ENCODE measurements at regions not wholly inside any gene's neighbourhood (a gene's known extent, or its start where the extent isn't known, plus 50 kb on each side); places are given as distances from the start of the nearest gene placed in this dataset.

DNA sequence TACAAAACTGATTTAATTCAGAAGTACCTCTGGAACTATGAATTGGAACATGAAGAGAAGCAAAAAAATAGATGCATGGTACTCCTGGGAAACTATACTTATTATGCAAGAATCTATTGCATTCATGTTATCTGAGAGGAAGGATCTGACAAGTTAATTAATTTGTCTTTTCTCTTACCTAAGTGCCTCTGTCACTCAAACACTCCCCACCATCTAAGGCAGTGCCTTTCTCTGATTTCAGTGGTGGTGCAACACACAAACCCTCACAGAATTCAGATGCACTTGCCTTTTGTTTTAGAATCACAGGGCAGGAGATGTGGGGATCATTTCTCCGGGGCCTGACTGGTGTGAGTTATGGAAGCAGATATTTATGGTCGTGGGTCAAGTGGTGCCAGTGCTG is 52.5 kb upstream of the C9orf72 start:
- no peak for DNase-seq

DNA sequence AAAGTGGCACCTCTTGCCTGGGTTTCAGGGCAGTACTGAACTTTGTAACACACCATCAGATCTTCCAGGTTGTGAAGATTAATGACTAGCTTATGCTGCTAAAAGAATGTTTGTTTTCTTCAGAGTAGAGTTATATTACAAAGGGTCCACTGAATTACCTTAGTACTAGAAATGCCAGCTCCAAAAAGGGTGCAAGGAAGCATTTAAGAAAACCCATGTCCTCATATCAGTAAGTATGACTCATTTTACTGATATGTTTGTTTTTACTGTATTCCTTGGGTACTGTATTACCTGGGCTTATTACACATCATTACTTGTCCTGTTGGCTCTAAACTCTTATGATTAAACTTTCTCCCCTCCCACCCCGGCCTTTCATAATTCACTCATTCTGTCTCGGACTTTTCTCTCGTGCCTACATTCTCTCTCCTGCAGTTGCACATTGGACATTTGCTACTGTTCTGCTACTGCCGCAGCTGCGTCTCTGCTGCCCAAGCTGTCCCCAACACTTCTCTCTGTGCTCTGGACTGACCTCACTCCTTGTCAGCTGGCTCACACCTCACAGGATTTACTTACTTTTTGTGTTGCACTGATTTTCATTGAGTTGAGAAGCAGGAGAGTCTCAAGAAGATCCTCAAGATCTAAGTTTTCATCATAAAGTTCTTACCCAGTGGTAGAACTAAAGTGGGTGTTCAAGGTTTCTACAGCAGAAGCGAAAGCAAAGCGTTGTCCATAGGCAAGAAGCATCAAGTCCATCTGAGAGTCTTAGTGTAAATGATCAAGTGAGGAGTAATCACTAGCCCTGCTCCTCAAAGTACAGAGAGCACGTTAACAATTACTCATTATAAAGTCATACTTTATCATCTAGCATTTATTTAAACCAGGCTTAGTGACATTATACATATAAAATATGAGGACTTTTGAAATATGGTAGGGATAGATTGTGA is 53.2 kb upstream of the C9orf72 start:
- DNase-seq, result no peak

DNA sequence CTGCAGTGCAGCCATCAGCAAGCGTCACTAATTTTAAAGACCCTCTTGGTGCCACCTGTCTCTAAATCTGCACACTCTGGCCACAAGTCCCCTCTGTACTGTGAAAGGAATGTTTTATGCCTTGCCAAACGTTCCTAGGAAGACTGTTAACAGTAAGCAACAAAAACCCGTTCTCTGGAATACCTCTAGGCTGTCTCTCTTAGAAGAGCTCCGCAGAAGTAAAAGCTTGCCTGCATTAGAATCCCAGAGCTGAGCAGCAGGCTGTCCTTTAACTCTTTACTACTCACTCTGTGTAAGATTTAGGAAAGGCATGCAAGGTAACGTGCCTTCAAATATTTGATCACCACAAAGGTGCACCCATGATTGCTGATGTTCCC is 53.9 kb upstream of the C9orf72 start:
- DNase-seq, result no peak

DNA sequence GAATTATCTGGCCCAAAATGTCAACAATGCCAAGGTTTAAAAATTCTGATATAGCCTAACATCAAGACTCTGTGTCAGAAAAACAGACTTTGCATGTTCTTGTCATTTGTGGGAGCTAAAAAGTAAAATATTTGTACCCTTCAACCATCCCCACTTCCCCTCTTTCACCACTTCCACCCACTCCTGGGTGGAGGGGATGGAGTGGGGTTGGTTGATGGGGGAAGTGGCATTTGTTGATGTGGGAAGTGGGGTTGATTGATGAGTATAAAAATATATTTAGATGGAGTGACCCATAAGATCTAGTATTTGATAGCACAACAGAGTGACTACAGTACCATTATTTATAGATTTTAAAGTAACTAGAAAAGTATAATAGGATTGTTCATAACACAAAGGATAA is 55.0 kb upstream of the C9orf72 start:
- DNase-seq, result no peak

DNA sequence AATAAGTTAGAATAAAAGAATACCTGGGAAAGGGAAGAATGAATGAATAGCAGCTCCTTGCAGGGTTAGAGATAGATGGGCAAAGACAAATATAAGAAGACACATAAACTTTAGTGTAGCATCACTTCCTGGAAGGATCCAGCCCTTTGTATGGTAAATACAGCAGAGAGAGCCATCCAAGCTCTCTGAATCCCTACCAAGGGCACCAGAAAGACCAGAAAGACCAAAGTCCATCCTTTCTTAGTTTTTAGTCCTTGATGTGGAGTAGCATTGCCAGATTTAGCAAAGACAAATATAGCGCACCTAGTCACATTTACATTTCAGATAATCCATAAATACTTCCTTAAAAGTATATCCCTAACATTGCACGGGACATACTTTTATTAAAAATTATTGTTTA is 56.1 kb upstream of the C9orf72 start:
- no peak for DNase-seq

DNA sequence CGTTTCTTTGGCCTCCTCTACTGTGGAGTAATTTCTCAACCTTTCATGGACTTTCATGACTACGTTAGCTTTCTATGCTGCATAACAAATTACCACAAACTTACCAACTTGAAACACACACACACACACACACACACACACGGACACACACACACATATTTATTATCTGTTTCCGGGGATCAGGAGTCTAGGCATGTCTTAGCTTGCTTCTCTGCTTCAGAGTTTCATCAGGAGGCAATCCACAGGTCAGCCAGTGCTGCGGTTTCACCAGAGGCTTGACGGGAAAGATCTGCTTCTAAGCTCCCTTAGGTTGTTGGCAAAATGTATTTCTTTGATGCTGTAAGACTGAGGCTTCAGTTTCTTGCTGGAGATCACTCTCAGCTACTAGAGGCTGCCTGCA is 59.0 kb upstream of the C9orf72 start:
- no peak for DNase-seq

DNA sequence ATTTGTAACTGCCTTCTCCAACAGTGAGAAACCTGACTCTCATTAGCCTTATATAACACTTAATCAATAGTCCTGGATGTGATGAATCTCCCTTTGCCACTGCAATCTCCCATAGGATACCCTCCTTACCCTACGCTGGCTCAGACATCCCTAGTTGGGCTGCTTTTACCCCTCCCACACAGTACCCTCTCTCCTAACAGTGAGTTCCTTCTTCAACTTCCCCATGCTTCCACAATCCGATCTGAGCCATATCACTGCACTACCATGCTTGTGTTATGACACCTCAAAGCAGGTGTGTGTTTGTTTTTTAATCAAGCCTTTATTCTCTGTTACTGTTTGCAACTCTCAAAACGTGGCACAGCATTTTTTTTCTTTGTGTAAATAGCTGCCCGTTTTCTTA is 60.5 kb upstream of the C9orf72 start:
- DNase-seq, result no peak

DNA sequence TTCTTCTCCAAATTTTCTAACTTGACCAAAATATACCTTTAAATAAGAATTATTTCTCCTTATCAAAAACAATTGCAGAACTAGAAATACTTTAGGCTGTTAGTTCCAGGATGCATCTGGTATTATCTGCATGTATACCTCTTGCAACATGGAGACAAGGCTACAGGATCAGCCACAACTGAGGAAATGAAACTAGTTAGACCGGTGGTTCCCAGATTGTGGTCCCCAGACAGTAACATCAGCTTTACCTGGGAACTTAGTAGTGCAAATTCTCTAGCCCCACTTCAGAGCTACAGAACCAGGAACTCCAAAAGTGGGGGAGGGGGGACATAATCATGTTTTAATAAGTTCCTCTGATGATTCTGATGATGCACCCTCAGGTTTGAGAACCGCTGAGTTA is 61.6 kb upstream of the C9orf72 start:
- DNase-seq, result no peak

DNA sequence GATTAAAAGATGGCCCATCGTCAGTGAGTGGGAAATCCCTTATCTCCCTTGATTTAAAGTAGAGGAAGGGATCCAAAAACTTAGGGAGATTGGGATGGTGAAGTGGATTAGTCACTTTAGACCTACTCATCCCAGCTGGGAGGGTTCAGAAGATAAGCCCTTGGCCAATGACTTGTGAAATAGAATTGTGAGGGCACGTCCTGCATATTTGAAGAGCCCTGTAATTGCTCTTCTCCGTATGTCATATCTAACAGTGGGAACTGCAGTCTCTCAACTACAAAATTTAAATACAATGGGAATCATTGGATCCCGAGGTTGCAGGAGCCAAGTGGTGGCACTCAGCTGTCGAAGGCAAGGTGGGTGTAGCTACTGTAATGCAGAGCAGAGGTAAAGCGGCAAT is 65.4 kb upstream of the C9orf72 start:
- no peak for DNase-seq

DNA sequence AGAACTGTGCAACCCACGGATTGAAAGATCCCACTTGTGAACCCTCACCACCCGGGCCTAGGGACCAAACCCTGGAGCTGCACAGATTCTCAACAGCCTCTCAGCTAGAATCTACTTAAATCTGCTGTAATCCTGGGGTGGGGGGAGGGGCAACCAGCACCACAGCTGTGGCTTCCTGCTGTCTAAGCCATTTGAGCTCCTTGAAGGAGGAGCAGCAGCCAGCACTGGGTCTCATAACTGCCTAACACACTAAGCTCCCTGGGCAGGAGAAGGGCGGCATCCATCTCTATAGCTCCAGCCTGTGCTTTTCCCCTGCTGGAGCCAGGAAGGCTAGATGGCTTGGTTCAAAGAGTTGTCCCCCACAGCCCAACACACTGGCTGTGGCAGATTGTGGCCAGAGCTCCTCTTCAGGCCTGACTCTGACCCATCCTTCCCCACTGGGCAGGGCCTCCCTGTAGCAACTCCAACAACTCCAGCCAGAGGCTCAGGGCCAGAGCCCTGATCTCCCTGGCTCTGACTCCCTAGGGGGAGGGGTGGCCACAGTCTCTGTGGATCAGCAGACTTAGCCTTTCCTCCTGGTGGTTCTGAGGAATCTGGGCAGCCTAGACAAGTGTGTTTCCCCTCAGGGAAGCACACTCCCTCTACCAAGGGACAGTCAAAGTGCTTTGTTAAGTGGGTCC is 72.0 kb upstream of the C9orf72 start:
- no peak for DNase-seq

DNA sequence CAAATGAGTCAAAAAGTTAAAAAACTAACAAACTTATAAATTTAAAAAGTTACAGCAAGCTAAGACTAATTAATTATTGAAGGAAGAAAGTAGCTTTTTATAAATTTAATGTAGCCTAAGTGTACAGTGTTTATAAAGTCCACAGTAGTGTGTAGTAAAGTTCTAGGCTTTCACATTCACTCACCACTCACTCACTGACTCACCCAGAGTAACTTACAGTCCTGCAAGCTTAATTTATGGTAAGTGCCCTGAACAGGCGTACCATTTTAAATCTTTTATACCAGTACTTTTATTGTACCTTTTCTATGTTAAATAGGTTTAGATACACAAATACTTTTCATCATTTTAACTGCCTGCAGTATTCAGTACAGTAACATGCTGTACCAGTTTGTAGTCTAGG is 80.0 kb upstream of the C9orf72 start:
- no peak for DNase-seq

DNA sequence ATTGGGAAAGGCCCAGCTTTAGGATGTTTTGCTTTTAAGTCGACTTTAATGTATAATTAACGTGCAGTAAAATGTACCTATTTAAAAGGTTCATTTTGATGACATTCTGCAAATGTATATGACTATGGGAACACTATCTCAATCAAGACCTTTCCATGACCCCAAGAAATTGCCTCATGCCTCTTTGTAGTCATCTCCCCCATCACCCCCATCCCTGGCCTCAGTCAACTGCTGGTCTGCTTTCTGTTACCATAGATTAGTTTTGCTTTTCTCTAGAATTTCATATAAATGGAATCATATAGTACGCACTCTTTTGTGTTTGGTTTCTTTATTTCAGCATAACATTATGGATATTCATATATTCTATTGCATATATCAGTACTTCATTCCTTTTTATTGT is 80.7 kb upstream of the C9orf72 start:
- DNase-seq, result no peak

DNA sequence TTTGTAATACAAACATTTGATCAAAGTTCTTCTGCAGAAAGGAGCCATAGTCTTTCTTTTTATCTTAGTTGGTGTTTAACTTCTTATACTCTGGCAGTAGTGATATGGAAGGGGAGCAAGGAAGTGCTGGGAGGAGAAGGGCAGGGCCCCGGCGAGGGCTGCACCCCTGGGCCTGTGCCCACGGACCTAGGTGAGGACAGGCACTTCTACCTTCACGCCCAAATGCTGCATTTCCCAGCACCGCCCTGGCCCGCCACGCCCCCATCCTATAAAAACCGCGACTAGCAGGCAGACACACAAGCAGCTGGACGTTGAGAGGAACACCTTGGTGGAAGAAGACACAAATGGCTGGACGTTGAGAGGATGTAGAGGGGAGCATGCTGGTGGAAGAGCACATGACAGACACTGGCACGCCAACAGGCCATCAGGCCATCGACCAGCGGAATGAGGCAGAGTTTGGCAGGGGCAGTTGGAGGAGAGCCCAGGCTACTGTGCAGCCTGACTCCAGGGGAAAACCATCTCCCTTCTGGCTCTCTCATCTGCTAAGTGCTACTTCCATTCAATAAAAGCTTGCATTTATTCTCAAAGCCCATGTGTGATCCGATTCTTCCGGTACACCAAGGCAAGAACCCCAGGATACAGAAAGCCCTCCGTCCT is 81.5 kb upstream of the C9orf72 start:
- DNase-seq, result no peak

DNA sequence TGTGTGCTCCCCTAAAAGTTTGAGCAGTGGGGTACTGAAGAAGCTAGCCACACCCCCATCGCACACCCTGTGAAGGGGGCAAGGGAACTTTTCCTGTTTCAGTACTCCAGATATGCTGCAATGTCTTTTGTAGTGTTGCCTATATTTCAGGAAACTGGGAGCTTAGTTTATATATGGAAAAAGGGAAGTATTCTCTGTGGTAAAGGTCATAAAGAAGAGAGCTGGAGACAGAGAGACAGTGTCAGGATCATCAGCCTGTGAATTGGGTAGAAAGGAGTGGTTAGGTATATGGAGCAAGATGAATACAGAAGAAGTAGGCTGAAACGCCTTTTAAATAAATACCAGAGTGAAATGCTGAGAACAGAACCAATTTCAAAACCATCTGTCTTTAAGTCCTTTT is 82.2 kb upstream of the C9orf72 start:
- DNase-seq, result no peak

DNA sequence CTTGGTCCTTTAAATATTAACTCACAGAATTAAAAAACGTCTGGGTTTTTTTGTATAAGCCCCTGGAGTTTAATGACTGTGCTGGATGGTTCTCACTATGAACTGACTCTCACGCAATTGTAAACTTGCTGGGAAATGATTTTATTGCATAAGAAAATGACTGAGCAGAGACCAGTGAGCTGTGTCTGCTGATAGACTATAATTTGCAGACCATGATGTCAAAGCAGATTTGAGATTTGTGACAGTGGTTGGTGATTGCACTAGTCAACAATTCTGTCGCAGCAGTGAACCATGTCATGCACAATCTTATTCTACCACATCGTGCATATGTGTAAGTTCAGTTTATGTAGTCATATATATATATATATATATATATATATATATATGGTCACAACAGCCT is 85.7 kb upstream of the C9orf72 start:
- no peak for DNase-seq

DNA sequence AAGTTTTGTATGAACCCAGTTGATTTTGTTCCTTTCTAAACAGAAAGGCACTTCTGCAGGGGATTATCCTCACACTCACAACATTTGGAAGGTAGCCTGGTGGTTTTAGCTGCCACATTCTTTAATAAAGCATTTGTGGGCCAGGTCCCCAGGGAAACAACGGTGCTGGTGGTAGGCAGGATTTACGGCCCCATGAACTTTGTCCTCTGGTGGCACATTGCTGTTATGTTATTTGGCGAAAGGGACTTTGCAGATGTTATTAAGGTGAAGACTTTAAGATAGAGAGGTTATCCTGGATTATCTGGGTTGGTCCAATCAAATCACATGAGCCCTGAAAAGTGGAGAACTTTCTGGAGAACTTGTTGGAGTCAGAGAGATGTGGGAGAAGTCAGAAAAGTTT is 86.3 kb upstream of the C9orf72 start:
- no peak for DNase-seq

DNA sequence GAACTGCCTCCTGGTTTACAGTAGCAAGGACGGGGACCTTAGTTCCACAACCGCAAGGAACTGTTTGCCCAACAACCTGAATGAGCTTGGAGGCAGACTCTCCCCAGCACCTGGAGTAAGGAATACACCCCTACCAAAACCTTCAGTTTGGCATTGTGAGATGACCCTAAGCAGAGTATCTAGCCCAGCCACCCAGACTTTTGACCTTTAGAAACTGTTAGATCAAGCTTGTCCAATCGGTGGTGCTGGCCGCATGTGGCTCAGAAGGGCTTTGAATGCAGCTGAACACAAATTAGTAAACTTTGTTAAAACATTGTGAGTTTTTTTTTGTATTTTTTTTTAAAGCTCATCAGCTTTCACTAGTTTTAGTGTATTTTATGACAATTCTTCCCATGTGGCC is 86.9 kb upstream of the C9orf72 start:
- no peak for DNase-seq

DNA sequence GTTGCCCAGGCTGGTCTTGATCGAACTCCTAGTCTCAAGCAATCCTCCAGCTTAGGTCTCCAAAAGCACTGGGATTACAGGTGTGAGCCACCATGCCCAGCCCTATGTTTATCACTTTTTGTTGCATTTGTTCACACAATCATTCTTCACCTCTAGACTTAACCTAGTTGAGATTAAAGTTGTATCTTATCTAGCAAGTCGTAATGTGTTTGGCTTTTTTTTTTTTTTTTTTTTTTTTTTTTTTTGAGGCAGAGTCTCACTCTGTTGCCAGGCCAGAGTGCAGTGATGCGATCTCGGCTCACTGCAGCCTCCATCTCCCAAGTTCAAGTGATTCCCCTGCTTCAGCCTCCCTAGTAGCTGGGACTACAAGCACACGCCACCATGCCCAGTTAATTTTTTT is 90.2 kb upstream of the C9orf72 start:
- DNase-seq, result no peak

DNA sequence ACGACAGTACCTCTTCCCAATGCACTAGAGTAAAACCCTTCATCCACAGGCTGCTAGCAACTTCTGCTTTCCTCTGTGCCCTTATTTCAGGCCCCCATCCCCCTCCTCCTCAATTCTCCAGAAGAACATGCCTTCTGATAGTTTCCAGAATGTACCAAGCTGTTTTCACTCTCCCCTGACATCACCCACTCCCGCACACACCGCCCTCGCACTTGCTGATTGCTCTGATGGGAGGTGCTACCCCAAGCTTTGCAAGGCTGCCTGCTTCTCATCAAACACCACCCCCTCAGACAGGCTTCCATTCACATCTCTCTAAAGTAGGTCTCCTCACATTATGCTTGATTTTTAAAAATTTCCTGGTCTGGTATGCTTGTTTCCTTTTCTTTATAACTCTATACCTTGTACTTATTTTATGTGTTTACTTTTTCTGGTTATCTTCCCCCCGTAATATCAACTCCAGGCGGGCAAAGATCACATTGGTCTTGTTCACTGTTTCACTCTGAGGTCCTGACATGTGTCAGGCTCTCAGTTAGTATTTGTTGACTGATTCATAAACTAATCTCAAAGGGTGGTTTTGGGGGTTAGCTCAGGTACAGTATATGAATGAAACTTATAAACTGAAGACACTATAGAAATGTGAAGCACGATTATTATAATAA is 91.0 kb upstream of the C9orf72 start:
- DNase-seq, result no peak

DNA sequence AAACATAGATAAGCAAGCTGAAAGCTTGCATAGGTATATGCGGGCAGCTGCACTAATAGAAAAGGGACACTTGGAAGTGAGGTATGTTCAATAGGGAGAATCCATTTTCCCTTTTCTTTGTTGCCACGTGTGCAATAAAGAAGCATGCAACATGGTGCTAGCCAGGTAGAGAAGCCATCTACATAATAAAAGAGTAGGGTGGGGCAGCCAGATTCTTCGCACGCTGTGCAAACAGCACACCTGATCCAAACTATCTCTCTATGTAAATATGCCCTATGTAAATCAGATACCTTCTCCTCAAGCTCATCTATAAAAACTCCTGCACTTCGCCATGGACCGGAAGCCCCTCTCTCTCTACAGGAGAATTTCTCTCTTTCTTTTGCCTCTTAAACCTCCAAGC is 91.9 kb upstream of the C9orf72 start:
- DNase-seq, result peak; percentile 34

DNA sequence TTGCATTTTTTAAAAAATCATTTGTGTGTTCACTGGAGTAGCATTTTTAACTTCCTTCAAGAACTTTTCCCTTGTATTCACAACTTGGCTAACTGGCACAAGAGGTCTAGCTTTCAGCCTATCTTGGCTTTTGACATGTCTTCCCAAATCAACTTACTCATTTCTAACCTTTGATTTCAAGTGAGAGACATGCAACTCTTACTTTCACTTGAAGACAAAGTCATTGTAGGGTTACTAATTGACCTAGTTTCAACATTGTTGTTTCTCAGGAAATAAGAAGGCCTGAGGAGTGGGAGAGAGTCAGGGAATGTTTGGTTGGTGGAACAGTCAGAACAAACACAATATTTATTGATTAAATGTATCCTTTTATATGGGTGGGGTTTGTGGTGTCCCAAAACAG is 95.0 kb upstream of the C9orf72 start:
- DNase-seq, result no peak

DNA sequence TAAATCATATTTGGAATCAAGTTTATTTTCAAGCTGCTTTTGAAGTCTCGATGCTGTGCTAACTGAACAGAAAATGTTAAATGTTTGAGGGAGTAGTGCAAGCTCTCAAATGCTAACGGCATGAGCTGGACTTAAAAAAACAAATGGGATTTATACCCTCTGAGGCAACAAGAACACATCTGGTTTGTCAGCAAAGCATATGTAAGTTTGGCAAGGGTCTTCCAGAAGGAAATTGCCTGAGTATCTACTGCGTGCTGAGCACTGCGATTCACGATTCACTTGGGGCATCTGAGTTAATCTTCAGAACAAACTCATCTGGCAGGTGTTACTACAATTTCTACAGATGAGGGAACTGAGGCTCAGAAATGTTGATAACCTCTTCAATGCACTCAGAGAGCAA is 98.4 kb upstream of the C9orf72 start:
- DNase-seq, result no peak

DNA sequence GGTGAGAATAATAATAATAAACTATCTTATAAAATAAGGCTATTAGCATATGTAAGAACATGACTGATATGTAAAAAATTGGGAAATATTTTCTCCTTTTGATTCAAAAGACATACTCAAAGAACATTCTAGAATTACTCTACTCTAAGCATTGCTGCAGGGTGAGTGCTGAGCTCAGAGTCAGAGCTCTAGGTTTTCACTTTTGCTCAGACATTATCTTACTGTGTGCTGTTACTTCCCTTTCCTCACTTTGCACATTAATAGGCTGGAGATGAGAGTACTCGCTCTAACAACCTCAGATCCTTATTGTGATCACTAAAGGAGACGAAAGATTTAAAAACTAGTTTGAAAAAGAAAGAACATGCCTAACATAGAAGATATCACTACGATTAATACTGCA is 99.4 kb upstream of the C9orf72 start:
- no peak for DNase-seq

DNA sequence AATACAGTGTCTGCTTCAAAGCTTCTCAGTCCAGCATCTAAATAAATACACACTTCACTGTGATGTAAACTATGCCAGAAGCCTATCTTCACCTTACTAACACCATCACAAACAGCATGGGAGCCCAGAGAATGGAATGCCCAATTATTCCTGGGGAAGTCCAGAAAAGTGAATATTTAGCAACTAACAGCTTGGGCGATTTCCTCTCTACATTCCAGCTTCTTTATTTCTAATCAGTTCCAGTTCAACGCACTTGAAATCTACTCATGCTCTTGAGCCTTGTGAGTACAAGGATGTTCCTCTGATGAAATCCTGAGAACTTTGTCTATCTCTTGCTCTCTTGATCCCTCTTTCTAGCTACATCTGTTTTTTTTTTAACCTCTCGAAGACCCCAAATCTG is 100.4 kb upstream of the C9orf72 start:
- DNase-seq, result no peak
